ENCODE measurements at regions not wholly inside any gene's neighbourhood (a gene's known extent, or its start where the extent isn't known, plus 50 kb on each side); places are given as distances from the start of the nearest gene placed in this dataset.

DNA sequence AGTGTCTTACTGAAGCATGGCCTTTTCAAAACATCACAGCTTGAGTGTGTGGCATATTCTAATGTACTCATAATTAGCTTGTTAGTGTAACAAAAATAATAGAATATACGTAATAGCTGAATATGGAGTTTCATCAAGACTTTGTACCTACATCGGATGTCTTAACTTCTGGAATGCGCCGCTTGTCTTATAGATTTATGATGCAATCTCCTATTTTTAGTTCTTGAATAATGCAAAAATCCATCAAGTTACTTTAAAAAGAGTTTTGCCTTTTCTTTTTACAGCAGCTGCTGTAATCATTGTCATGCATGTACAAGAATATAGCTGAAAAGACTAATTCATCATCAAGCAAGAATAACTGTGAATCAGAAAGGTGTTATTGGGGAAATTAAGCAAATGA is 140.7 kb upstream of the SCN7A start:
- no peak for DNase-seq

DNA sequence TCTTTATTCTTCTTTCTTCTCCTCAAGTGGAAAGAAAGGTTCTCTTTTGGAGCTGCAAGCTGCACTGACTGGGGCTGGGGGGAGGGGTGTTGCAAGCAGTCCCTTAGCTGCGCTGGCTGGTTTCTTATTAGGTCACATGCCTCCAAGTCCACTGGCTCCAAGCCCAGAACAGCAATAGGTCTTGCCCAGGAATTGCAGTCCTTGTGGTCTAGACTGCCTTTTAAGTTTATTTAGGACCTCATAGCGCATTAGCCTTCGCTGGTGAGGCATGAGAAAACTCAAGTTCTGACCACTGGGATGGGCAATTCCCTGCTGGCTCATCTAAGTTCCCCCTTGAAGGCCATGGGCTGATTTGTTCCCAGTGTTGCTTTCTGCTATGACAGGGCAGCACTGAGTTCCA is 138.6 kb upstream of the SCN7A start:
- no peak for DNase-seq

DNA sequence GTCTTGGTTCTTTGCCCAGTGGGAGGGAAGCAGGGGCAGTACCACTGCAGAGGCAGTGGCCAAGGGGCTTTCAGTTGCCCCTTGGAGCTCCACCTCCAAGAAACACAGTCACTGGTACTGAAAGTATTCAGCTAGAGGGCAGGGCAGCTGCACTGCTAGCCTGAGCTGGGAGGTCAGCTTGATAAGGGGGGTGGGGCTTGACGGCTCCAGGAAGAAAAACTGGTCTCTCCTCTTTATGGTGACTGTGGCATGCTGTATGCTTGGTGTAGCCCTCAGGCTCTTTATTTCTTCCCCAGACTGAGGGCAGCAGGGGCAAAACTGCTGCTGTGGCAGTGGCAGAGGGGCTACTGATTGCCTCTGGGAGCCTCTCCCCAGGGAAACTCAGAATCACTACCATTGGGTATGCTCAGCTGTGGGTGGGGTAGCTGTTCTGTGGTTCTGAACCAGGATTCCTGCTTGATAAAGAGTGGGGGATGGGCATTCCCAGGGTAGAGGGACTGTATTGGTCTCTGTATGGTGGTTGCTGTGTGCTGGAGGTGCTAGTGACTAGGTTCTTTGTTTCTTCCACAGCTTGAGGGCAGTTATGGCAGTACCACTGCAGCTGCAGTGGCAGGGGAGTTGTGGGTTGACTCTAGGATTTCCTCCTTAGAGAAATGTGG is 134.6 kb upstream of the SCN7A start:
- DNase-seq, result no peak

DNA sequence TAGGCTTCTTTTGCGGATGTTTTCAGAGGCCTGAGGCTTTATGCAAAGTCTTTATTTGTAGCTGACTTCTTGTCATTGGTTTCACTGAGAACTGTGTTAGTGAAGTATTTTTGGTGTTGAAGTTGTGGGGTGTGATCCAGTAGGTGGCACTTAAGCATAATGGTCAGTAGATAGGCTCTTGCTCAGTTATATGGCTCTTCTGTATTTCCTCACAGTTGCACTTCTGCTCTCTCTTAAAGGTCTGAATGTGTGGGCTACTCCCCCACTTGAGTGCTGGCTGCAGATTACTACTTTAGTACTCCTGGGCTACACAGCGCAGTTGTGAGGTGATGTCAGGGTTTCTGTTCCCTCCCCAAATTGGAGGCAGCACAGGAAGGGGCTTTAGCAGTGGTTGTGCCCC is 133.8 kb upstream of the SCN7A start:
- DNase-seq, result no peak

DNA sequence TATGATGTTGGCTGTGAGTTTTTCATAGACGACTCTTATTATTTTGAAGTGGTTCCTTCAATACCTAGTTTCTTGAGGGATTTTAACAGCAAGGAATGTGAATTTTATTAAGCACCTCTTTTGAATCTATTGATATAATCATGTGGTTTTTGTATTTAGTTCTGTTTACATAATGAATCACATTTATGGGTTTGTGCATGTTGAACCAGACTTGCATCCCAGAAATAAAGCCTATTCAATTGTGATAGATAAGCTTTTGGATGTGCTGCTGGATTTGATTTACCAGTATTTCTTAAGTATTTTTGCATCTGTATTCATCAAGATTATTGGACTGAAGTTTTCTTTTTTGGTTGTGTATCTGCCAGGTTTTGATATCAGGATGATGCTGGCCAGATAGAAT is 131.6 kb upstream of the SCN7A start:
- no peak for DNase-seq

DNA sequence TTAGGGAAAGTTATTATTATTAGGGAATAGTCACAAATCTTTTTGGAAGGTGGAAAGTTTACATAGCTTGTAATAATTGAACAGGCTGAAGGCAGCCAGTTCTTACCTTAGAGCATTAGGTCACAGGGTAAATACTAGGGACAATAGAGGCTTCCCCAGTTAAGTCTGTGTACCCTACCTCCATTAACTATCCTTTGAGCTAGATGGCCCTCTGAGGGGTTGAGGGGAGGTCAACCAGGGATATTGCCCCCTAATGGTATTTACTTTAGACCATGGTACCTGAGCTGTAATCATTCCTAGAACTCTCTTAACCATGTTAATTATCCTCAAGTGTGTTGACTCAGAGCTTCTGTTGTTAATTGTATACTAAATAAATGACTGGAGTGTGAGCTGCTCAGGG is 120.5 kb upstream of the SCN7A start:
- DNase-seq, result no peak

DNA sequence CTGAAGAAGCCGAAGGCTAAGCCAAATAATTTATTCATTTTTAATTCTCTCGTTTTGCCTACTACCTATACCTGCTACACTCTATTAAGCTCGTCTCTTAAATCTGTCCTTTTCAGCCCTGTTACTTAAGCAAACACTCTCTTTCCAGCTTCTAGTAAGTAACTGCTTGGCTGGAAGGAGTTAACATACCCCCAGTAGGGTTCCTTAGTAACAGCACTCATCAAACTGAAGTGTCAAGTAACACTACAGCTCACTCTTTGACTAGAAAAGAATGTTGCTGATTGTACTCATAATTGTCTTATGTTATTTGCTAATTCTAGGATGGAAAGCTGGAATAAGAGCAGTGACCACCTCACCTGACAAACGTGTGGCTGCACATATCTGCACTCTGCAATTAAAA is 120.0 kb upstream of the SCN7A start:
- no peak for DNase-seq

DNA sequence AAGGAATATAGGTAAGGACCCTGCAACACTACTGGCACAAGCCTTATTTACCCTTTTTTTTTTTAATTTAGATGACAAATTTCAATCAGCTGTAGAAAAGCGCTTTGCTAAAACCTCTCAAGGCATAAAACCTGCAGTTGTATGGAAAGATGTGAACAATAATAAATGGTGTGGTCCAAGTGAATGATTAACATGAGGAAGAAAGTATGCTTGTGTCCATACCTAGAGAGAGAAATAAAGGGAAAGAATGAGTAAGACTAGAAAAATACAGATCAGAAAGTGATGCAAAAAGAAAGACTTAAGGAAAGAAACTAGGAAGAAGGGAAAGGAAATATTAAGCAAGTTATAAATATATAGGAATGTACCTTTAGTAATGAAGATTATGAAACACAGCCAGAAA is 119.2 kb upstream of the SCN7A start:
- no peak for DNase-seq

DNA sequence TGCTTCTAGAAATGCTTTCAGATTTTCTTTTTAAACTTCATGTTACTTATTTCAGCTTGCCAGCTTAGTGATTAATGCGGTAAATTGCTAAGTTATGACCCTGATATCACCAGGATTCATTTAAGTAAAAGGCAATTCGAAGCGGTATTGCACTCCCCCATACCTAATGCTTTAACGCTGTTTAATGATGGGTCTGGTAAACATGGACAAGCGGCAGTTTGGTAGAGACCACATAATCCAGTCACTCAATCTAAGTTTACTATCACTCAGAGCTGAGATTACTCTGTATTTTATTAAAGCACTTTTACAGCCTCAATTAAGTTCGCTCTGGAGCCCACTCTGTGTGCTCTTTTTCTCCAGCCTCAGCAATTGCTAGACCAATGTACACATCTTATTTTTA is 118.2 kb upstream of the SCN7A start:
- DNase-seq, result no peak

DNA sequence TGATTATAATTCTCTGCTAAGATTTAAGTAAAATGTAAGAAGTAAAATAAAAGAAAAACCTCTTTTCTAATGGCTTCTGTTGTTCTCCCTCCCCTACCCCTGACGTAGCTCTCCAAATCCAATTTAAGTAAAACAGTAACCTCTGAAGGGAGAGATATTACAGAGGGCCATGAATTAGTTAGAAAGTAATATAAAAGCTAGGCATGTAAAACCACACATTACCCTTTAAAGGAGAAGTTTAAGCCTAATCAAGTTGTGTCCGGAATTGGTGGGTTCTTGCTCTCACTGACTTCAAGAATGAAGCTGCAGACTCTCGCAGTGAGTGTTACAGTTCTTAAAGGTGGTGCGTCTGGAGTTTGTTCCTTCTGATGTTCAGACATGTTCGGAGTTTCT is 116.9 kb upstream of the SCN7A start:
- no peak for DNase-seq

DNA sequence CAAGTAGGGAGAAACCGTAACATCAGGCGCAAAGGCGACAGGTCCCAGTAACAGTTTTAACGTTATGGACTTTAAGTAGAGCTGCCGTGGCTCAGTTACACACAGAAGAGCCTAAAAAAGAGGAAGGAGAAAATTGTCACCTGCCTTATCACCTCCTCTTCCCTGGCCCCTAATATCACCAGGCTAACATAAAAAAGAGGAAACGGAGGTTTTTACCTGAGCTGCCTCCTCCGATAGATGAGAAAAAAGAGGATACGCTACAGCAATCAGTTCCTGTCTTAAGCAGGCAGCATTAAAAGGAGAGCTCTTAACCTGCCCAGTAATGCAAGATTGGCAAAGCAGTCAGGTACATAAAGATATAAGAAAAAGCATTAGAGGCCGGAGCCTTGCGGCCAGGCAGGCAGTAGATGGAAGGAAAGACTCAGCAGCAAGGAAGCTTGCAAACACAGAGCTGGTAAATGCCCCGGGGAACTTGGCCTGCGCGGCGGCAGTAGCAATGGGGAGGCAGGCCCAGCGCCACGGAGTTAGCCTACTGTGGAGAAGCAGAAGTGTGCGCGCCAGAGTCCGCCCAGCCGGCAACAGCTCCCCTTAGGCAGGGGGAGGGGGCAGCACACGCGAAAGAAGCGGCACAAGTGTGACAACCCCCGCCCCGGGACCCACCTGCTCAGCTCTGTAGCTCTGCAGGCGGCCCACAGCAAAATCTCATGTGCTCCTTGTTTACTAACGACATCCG is 116.3 kb upstream of the SCN7A start:
- DNase-seq, result no peak

DNA sequence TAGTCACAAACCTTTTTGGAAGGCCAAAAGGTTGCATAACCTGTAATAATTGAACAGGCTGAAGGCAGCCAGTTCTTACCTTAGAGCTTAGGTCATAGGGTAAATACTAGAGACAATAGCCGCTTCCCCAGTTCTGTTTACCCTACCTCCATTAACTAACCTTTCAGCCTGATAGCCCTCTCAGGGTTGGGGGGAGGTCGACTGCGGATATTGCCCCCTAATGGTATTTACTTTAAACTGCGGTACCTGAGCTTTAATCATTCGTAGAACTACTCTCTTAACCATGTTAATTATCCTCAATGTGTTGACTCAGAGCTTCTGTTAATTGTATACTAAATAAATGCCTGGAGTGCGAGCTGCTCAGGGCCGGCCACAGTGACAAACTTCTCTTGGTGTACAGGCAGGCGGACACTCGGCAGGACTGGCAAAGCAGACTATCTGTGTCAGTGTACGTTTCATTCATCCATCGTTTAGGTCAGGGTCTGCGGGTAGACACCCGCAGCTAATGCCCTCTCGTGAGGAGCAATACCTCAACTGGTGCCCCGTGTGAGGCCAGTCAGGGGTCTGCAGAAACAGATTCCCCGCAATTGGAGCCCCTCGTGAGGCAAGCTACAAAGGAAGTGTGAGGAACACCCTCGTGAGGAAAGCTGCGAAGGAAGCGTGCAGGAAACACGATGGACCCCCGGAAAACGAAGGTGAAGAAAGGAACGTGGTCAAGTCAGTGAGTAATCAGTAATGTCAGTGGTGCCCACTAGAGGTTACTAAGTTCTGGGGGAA is 115.3 kb upstream of the SCN7A start:
- DNase-seq, result no peak

DNA sequence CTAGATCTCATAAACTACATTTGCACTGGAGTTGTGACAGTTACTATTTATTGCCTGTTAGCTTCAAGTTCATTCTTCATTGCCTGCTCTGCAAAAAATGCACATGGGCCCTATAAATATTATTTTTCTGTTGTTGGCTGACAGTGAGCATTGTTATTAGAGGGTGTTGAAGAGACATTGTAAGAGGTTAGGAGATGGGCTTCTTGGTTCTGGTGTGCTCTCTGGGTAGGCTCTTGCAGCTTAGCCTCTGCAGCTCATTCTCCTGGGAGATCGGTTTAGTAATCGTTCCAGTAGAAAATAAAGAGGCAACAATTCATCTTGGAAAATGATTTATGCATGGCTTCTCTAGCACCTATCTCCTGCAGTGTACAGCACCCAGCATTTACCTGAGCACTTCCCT is 113.8 kb upstream of the SCN7A start:
- no peak for DNase-seq

DNA sequence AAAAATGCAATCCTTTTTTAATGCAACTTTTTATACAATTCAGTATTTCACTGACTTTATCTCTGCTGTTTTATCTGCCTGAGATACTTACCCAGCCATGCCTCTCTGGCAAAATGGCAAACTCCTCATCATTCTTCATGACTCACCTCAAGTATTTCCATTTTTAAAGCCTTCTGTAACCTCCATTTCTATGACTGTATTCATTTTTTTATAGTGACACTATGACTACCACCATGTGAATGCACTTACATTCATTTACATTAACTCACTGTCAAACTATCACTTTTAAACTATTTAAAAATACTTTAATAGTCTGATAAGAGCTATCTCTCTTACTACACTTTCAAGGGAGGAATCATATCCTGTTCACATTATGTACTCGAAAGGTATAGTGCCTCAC is 99.4 kb upstream of the SCN7A start:
- DNase-seq, result no peak

DNA sequence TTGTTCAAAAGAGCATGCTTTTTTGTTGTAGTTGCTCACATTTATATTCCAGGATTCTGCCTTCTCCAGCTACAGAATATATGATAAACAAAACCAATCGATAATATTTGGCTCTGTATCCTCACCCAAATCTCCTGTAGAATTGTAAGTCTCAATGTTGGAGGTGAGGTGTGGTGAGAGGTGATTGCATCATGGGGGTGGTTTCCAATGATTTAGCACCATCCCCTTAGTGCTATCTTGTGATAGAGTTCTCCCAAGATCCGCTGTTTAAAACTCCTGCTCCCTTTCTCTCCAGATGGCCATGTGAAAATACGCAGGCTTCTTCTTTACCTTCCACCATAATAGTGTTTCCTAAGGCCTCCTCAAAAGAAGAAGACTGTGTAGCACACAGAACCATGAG is 98.7 kb upstream of the SCN7A start:
- no peak for DNase-seq

DNA sequence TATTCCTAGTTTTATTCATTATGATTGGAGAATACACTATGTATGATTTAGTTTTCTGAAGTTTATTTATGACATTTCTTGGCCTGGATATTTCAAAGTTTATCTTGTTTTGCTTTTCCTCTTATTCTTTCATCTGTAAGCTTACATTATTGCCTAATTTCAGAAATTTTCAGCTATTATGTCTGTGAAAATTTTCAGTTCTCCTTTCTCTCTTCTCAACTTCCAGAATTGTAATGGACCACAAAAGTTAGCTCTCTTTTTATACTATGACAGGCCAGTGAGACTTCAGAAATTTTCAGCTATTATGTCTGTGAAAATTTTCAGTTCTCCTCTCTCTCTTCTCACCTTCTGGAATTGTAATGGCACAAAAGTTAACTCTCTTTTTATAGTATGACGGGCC is 97.2 kb upstream of the SCN7A start:
- DNase-seq, result no peak

DNA sequence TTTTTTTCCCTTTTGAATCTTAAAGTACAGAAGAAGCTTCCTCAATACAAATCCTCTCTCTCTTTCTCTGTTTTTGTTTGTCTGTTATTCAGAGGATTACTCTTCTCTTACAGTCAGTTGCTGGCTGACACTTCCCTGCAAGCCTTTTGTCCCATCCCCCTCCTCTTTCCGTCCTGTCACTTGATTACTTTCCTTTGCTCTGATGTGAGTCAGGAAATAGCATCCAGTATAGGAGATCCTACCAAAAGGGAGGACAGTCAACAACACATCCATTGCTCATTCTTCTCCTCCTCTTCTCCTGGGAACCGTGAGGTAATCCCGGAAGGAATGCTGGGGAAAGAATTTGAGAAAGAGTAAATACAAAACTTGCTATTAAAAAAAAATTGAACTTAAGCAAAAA is 79.3 kb upstream of the SCN7A start:
- no peak for DNase-seq

DNA sequence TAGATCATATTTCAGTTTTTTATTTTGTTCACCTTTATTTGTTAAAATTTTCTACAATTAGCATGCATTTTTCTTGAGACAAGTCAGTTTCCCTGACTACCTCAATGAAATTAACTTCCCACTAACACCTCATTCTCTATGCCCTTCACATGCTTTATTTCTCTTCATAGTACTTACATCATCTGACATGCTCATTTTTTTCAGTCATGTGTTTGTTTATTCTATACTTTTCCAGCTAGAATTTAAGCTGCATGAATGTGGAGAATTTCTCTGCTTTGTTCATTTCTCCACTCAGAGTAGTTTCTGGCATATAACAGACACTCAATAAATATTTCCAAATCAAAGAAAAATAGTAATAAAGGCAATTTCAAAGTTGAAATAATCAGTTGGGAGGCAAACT is 78.9 kb upstream of the SCN7A start:
- no peak for DNase-seq

DNA sequence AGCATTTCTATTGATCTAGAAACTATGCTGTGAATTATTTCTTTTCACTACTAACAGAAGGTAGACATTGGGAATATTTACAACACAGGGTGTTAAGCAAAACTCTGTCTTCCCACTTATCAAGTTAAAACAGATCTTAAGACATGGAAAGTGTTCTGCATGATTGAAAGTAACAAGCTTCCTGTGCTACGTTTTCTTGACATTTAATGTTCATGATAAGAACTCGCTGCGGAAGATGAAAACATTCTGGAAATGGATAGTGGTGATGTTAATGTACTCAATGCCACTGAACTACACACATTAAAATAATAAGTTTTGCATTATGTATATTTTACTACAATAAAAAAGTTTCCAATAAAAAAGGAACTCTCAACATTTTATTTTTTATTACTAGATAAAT is 74.4 kb upstream of the SCN7A start:
- DNase-seq, result no peak

DNA sequence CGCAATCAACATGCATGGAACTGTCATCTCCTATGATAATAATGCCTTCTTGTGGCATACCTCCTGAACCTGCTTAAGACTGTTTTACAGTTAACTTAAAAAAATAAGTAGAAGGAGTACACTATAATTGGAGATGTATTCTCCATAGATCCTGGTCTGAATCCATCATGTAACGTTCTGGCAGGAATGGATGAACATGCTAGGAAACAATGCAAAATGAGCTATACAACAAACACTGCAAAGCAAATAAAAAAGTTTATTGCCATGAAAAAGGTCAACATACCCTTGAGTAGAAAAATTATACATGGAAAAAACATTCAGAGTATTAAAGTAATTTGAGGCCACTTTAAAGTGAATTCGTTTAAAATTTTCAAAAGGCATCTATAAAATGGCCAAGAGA is 71.5 kb upstream of the SCN7A start:
- DNase-seq, result no peak

DNA sequence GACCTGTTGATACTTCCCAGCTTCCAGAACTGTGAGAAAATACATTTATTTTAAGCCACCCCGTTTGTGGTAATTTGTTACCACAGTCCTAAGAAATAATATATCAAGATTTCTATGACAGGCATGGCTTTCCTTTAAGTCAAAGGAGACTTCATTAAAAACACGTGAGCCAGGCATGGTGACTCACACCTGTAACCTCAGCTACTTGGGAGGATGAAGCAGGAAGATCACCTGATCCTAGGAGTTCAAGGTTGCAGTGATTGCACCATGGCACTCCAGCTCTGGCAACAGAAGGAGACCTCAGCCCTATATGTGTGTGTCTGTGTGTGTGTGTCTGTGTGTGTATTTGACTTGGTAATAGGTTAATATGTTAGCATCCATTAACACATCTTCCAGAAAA is 69.8 kb upstream of the SCN7A start:
- DNase-seq, result no peak

DNA sequence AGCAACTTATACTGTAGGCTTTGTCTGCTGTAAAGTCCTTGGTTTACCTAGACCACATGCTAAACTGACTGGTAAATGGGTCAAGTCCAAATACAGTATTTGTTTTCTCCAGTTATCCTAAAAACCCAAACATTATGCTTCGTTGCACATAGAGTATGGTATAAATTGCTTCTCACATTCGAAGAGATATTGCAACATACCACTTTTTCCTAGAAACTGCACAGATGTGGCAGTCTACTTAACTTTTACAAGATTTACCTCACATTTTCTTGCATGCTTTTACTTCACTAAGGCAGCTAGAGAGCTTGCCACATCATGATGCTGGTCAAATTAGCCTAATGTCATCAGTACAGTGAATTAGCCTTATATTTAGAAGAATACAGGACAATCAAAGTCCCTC is 66.0 kb upstream of the SCN7A start:
- no peak for DNase-seq

DNA sequence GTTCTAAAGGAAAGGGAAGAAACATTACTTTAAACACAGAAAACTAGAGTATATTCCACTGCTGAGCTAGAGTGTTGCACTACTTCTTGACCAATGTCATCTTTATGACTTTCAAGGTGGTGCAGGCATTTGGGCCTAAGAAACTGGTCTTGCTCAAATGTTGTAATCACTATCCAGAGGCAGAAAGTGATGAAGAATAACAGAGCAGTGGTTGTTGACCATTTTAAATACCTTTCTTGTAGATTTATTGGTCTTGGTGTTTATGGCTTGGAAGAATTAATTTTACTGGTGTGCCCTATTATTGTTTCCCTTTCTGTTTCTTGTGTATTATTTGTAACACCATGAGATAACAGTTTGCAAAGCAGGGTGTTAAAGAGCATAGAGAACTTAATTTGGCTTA is 56.9 kb upstream of the SCN7A start:
- no peak for DNase-seq

DNA sequence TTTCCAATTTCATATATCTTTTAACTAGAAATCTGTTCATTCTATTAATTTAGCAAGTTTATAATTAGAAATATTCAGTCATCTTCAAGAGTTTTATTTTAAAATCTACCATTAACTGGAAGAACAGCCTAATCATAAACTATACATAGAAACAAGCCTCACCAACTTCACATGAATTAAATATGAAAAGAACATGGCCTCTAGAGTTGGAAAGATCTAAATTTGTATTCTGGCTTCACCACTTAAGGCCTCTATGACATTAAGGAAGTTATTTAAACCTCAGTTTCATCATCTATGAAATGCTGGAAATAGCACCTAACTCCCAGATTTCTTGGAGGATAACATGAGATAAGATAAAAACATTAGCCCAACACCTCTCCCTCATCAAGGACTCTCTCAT is 51.4 kb upstream of the SCN7A start:
- no peak for DNase-seq

Data from SW 1271 (cell line).